ENCODE measurements at regions not wholly inside any gene's neighbourhood (a gene's known extent, or its start where the extent isn't known, plus 50 kb on each side); places are given as distances from the start of the nearest gene placed in this dataset.
"Not testable (repeated sequence)": the region's sequence is repeated elsewhere in the genome, so short reads cannot be mapped to it uniquely, and the experiment has no call there.

- POLR2A ChIA-PET, result no interaction called here
- CTCF ChIA-PET, result interaction anchor here (1.1 to 4.3 kb wide), 3 partner anchors 22 to 52 kb away, joined by 3 to 26 read pairs (median 4); no protein-coding TSS in a partner anchor
These were observed 112.1 kb downstream of the KLF13 start for GRCh38 chr15:31438601-31439265.

DNA sequence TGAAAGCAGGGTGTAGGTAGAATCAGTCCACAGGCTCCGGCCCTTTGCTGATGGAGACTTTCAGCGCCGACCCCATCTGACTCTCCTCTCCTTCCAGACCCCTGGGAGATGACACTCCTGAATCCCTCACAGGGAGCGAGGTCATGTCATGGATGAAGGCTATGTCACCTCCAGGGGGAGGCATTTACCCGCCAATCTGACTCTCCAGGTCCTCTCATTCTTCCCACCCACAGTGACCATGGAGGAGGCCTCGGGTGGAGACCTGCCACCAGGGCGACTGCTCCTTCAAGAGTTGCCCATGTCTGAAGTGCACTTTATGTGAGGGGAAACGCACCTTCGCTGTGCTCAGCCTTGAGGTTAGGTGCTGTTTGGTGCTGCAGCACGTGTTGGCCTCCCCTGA, 112.7 kb downstream of the KLF13 start:
- POLR2A ChIA-PET, result no interaction called here
- Histone ChIP-seq H3K27ac (ENCODE audit: extremely low read depth, low read depth, low read length) (no peak overlapping the region), H3K4me3 (ENCODE audit: low read depth, low read length) (no peak overlapping the region), H3K9me3 (ENCODE audit: control insufficient read depth, insufficient read depth, low read depth, low read length) (no peaks in the 10 kb centered on the region), H3K36me3 (ENCODE audit: control insufficient read depth in 2 of 2, insufficient read depth in 1 of 2, low read length in 2 of 2) (no peaks in the 10 kb centered on the region), H3K4me1 (ENCODE audit: control insufficient read depth, insufficient read depth, low read length) (no peaks in the 10 kb centered on the region)
- CTCF ChIA-PET, result interaction anchor here (0.9 to 4.3 kb wide), 3 partner anchors 42 to 534 kb away, joined by 3 to 26 read pairs (median 5); no protein-coding TSS in a partner anchor
- TF ChIP-seq ZNF114 (tag by site-specific recombination; IDR thresholded peaks at IDR 0.05) (no peak), ZNF10 (tag by site-specific recombination; IDR thresholded peaks at IDR 0.05) (no peak), ZNF660 (tag by site-specific recombination; IDR thresholded peaks at IDR 0.05) (no peak), TRIM28 (IDR thresholded peaks at IDR 0.05; ENCODE audit: borderline replicate concordance, low read length) (no peak), SCRT2 (tag by site-specific recombination; IDR thresholded peaks at IDR 0.05) (no peak), ZNF221 (tag by site-specific recombination; IDR thresholded peaks at IDR 0.05; ENCODE audit: borderline replicate concordance) (no peak), ZNF785 (tag by site-specific recombination; IDR thresholded peaks at IDR 0.05) (no peak), SP7 (tag by site-specific recombination; IDR thresholded peaks at IDR 0.05) (no peak)
- TF ChIP-seq, protein P1, sequence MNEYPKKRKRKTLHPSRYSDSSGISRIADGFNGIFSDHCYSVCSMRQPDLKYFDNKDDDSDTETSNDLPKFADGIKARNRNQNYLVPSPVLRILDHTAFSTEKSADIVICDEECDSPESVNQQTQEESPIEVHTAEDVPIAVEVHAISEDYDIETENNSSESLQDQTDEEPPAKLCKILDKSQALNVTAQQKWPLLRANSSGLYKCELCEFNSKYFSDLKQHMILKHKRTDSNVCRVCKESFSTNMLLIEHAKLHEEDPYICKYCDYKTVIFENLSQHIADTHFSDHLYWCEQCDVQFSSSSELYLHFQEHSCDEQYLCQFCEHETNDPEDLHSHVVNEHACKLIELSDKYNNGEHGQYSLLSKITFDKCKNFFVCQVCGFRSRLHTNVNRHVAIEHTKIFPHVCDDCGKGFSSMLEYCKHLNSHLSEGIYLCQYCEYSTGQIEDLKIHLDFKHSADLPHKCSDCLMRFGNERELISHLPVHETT (tag by site-specific recombination; IDR thresholded peaks at IDR 0.05), result no peak

More at GRCh38 chr15:31438601-31439265, 112.1 kb downstream of the KLF13 start:
- Histone ChIP-seq H3K4me3 (ENCODE audit: low read depth, low read length) (no peak overlapping the region), H3K9me3 (ENCODE audit: control insufficient read depth, insufficient read depth, low read depth, low read length) (no peaks in the 10 kb centered on the region), H3K36me3 (ENCODE audit: control insufficient read depth in 2 of 2, insufficient read depth in 1 of 2, low read length in 2 of 2) (no peaks in the 10 kb centered on the region), H3K4me1 (ENCODE audit: control insufficient read depth, insufficient read depth, low read length) (no peaks in the 10 kb centered on the region), H3K27ac (ENCODE audit: extremely low read depth, low read depth, low read length) (no peak overlapping the region)
- TF ChIP-seq ZBTB1 (tag by site-specific recombination; IDR thresholded peaks at IDR 0.05) (no peak), SCRT2 (tag by site-specific recombination; IDR thresholded peaks at IDR 0.05) (no peak), KLF9 (tag by site-specific recombination; IDR thresholded peaks at IDR 0.05; ENCODE audit: low read depth) (no peak), ZNF510 (tag by site-specific recombination; IDR thresholded peaks at IDR 0.05; ENCODE audit: insufficient replicate concordance) (no peak), EGR2 (tag by site-specific recombination; IDR thresholded peaks at IDR 0.05; ENCODE audit: low read depth) (no peak), ZNF473 (tag by site-specific recombination; IDR thresholded peaks at IDR 0.05) (no peak), ZNF624 (tag by site-specific recombination; IDR thresholded peaks at IDR 0.05) (no peak), ZNF747 (tag by site-specific recombination; IDR thresholded peaks at IDR 0.05) (no peak), ZNF692 (tag by site-specific recombination; IDR thresholded peaks at IDR 0.05) (no peak), ZNF10 (tag by site-specific recombination; IDR thresholded peaks at IDR 0.05) (no peak), YY2 (tag by site-specific recombination; IDR thresholded peaks at IDR 0.05) (no peak), ELK4 (IDR thresholded peaks at IDR 0.05; ENCODE audit: borderline replicate concordance, low read depth, low read length) (no peak), ZBTB48 (tag by site-specific recombination; IDR thresholded peaks at IDR 0.05) (no peak), SP7 (tag by site-specific recombination; IDR thresholded peaks at IDR 0.05) (no peak), ZNF76 (tag by site-specific recombination; IDR thresholded peaks at IDR 0.05; ENCODE audit: borderline replicate concordance, low read depth) (no peak)
- TF ChIP-seq, protein P2, sequence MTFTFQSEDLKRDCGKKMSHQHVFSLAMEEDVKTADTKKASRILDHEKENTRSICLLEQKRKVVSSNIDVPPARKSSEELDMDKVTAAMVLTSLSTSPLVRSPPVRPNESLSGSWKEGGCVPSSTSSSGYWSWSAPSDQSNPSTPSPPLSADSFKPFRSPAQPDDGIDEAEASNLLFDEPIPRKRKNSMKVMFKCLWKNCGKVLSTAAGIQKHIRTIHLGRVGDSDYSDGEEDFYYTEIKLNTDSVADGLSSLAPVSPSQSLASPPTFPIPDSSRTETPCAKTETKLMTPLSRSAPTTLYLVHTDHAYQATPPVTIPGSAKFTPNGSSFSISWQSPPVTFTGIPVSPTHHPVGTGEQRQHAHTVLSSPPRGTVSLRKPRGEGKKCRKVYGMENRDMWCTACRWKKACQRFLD (tag by site-specific recombination; IDR thresholded peaks at IDR 0.05), result no peak

GRCh38 chr15:31440216-31440615, 113.6 kb downstream of the KLF13 start:
- not testable (repeated sequence) for H3K4me1 ChIP-seq (ENCODE audit: control insufficient read depth, insufficient read depth, low read length); H3K27ac ChIP-seq (ENCODE audit: extremely low read depth, low read depth, low read length); H3K36me3 ChIP-seq (ENCODE audit: control insufficient read depth in 2 of 2, insufficient read depth in 1 of 2, low read length in 2 of 2); H3K4me3 ChIP-seq (ENCODE audit: low read depth, low read length); H3K9me3 ChIP-seq (ENCODE audit: control insufficient read depth, insufficient read depth, low read depth, low read length)
- ChIA-PET CTCF (interaction anchor here (0.6 to 4.3 kb wide), 5 partner anchors 8 to 534 kb away, joined by 3 to 26 read pairs (median 5); no protein-coding TSS in a partner anchor), POLR2A (interaction anchor here (0.5 kb wide), 1 partner anchor 537 kb away, joined by 4 read pairs; the partner anchor contains the start of gene FAN1)

Data from HEK293 (cell line).